ENCODE measurements at regions not wholly inside any gene's neighbourhood (a gene's known extent, or its start where the extent isn't known, plus 50 kb on each side); places are given as distances from the start of the nearest gene placed in this dataset.
"Not testable (repeated sequence)": the region's sequence is repeated elsewhere in the genome, so short reads cannot be mapped to it uniquely, and the experiment has no call there.

- no peak for TF ChIP-seq CTCF (IDR thresholded peaks at IDR 0.05; ENCODE audit: borderline replicate concordance)
- intact Hi-C loops (cut with micrococcal nuclease): no loop called here
- Histone ChIP-seq H3K4me3 (no peak overlapping the region), H3K4me1 (no peaks in the 10 kb centered on the region), H3K27me3 (ENCODE audit: low read depth) (no peaks in the 10 kb centered on the region), H3K27ac (replicated peaks) (no peak overlapping the region), H3K9me3 (replicated peaks) (no peaks in the 10 kb centered on the region), H3K36me3 (no peaks in the 10 kb centered on the region)
- DNase-seq: no peak
Measured at GRCh38 chrX:7343181-7343580, 195.2 kb upstream of the PUDP start.

- intact Hi-C loops (cut with micrococcal nuclease); H3K4me1 ChIP-seq; H3K27ac ChIP-seq (replicated peaks); H3K4me3 ChIP-seq; H3K9me3 ChIP-seq (replicated peaks); H3K27me3 ChIP-seq (ENCODE audit: low read depth); DNase-seq: not testable (repeated sequence)
- peaks cover 11% of the 10 kb centered on the region for H3K36me3 ChIP-seq
Measured at GRCh38 chrX:7335816-7336362, 187.9 kb upstream of the PUDP start.

GRCh38 chrX:7334253-7334935, 186.4 kb upstream of the PUDP start:
- TF ChIP-seq CTCF (IDR thresholded peaks at IDR 0.05; ENCODE audit: borderline replicate concordance): no peak
- Histone ChIP-seq H3K36me3 (peaks cover 11% of the 10 kb centered on the region), H3K27ac (replicated peaks) (no peak overlapping the region), H3K9me3 (replicated peaks) (no peaks in the 10 kb centered on the region), H3K4me1 (no peaks in the 10 kb centered on the region), H3K4me3 (no peak overlapping the region), H3K27me3 (ENCODE audit: low read depth) (no peaks in the 10 kb centered on the region)
- intact Hi-C loops (cut with micrococcal nuclease): no loop called here
- no peak for DNase-seq

- Histone ChIP-seq H3K36me3 (peaks cover 6% of the 10 kb centered on the region), H3K4me3 (no peak overlapping the region), H3K27ac (replicated peaks) (no peak overlapping the region), H3K4me1 (no peaks in the 10 kb centered on the region), H3K27me3 (ENCODE audit: low read depth) (no peaks in the 10 kb centered on the region), H3K9me3 (replicated peaks) (no peaks in the 10 kb centered on the region)
- intact Hi-C loops (cut with micrococcal nuclease): no loop called here
- no peak for DNase-seq
- TF ChIP-seq CTCF (IDR thresholded peaks at IDR 0.05; ENCODE audit: borderline replicate concordance): no peak
Measured at GRCh38 chrX:7330971-7331746, 183.2 kb upstream of the PUDP start.

- intact Hi-C loops (cut with micrococcal nuclease): no loop called here
- Histone ChIP-seq H3K9me3 (replicated peaks) (no peaks in the 10 kb centered on the region), H3K4me1 (no peaks in the 10 kb centered on the region), H3K27ac (replicated peaks) (no peak overlapping the region), H3K4me3 (no peak overlapping the region), H3K36me3 (peaks cover 6% of the 10 kb centered on the region), H3K27me3 (ENCODE audit: low read depth) (no peaks in the 10 kb centered on the region)
- no peak for DNase-seq
- TF ChIP-seq CTCF (IDR thresholded peaks at IDR 0.05; ENCODE audit: borderline replicate concordance): no peak
Measured at GRCh38 chrX:7330556-7330955, 182.6 kb upstream of the PUDP start.

GRCh38 chrX:7318661-7319060, 170.7 kb upstream of the PUDP start:
- Histone ChIP-seq H3K4me3 (no peak overlapping the region), H3K4me1 (no peaks in the 10 kb centered on the region), H3K27me3 (ENCODE audit: low read depth) (no peaks in the 10 kb centered on the region), H3K27ac (replicated peaks) (no peak overlapping the region), H3K9me3 (replicated peaks) (no peaks in the 10 kb centered on the region), H3K36me3 (no peaks in the 10 kb centered on the region)
- TF ChIP-seq CTCF (IDR thresholded peaks at IDR 0.05; ENCODE audit: borderline replicate concordance): no peak
- no peak for DNase-seq
- intact Hi-C loops (cut with micrococcal nuclease): no loop called here
